GM12891 (cell line): ENCODE measurements at regions not wholly inside any gene's neighbourhood (a gene's known extent, or its start where the extent isn't known, plus 50 kb on each side); places are given as distances from the start of the nearest gene placed in this dataset.

ENCODE experiments used
- PAX5 ChIP-seq: IDR thresholded peaks from 2 replicates; pipeline ENCODE4 v1.6.1; 2011; ENCODE audit warnings: low read length, moderate library complexity, mild to moderate bottlenecking; ENCODE audit not compliant: insufficient read depth, severe bottlenecking
- POLR2A ChIP-seq: IDR thresholded peaks from 2 replicates; pipeline ENCODE4 v1.6.1; 2011; ENCODE audit warnings: low read depth, low read length, control low read depth
- POLR2AphosphoS5 ChIP-seq: IDR thresholded peaks from 2 replicates; pipeline ENCODE4 v1.6.1; 2011; ENCODE audit warnings: low read depth, low read length, control low read depth
- POU2F2 ChIP-seq: IDR thresholded peaks from 2 replicates; pipeline ENCODE4 v1.6.1; 2011; ENCODE audit warnings: low read depth, mild to moderate bottlenecking, control low read depth, low read length, moderate library complexity
- SPI1 ChIP-seq: IDR thresholded peaks from 2 replicates; pipeline ENCODE4 v1.6.1; 2011; ENCODE audit warnings: low read depth, low read length, control low read depth
- TAF1 ChIP-seq: IDR thresholded peaks from 2 replicates; pipeline ENCODE4 v1.6.1; 2011; ENCODE audit warnings: low read depth, low read length, control low read depth

- TF ChIP-seq POLR2AphosphoS5 = no peak
- TF ChIP-seq POLR2A = no peak
- no peak for TF ChIP-seq TAF1
- TF ChIP-seq PAX5 = no peak
- TF ChIP-seq SPI1 = no peak
- no peak for TF ChIP-seq POU2F2
Measured at GRCh38 chr10:100685331-100685730, 60.1 kb upstream of the PAX2 start.
